ENCODE measurements at regions not wholly inside any gene's neighbourhood (a gene's known extent, or its start where the extent isn't known, plus 50 kb on each side); places are given as distances from the start of the nearest gene placed in this dataset.

DNA sequence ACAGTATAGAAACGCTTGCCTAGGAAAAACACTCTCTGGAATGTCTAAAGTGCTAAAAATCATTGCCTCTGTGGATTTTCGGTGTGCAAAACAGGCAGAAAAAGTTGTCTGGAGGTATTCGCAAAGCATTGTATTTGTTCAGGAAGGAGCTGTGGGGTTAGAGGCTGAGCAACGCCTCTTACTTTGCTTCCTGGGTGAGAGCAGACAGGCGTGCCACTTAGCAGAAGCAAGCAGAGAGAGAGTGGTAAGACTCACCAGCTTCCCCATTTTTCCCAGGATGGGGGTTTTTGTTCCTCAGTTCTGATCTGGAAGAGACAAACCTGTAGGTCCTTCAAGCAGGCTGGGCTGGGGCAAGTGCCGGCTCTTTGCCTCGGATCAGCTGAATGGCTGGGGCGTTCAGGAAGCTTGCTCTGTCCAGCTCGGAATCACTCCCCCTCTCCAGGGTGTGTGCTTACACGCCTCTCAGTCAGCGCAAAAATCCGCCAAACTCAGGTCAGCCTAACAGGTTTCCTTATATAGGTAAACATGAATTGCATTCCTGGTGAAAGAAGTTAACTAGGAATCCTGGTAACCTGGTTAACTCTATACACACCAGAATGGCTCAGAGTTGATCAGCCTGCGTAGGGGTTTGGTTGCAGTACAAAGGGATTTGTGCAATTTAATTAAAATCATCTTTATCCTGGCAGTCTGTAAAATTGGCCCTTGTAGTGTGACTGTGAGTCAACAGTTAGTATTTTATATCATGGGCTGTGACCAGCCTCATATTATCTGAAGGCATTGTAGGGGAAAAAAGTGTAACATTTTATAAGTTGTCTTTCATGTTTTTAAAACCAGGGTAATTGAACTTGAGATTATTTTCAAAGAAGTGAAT lies 213.1 kb upstream of the MID1 start:
- H4K20me1 ChIP-seq (ENCODE audit: insufficient read depth, low read length), result no peaks in the 10 kb centered on the region
- ATAC-seq (ENCODE audit: low read depth) (peak; percentile 37; the same call in 1 of the 2 replicates), DNase-seq (no peak)
- H3K23ac ChIP-seq (ENCODE audit: low read depth, low read length), result no peak overlapping the region
- 60% methylated on average over 3 of the region's 13 CpGs; no CpG with 5 or more reads in 1 of the 2 experiments for WGBS, 2 experiments (ENCODE audit: extremely low coverage in 2 of 2, insufficient read length in 1 of 2)
- no peak overlapping the region for H2AK9ac ChIP-seq (replicated peaks; ENCODE audit: low read depth, low read length, poor library complexity)
- in situ Hi-C loops (cut with MboI; ENCODE audit: low sequenced_read_pairs), result no loop called here
- no TSS peak for BruUV-seq (replicated peaks)
- no peak overlapping the region for H3K14ac ChIP-seq (replicated peaks; ENCODE audit: low read depth, low read length)
- H4K8ac ChIP-seq (ENCODE audit: low read depth in 2 of 2, low read length in 2 of 2), result no peak overlapping the region
- H2BK120ac ChIP-seq (ENCODE audit: low read depth, low read length), result no peak overlapping the region
- no peaks in the 10 kb centered on the region for H3K4me1 ChIP-seq (ENCODE audit: control insufficient read depth, insufficient read depth, low read length)
- POLR2A ChIA-PET (ENCODE audit: unreplicated experiment), result no interaction called here
- intact Hi-C loops (cut with micrococcal nuclease), result no loop called here
- CTCF ChIA-PET, result no interaction called here
- no peak overlapping the region for H3K27ac ChIP-seq (ENCODE audit: insufficient read depth, low read length)
- H2AFZ ChIP-seq (replicated peaks; ENCODE audit: low read length, poor library complexity), result peak overlapping the region; percentile 14
- H3K36me3 ChIP-seq (ENCODE audit: control insufficient read depth, insufficient read depth, low read length), result no peaks in the 10 kb centered on the region
- no peaks in the 10 kb centered on the region for H3K9me3 ChIP-seq (ENCODE audit: control insufficient read depth, insufficient read depth, low read length)
- no peaks in the 10 kb centered on the region for H3K9me1 ChIP-seq (ENCODE audit: insufficient read depth, low read length)
- no peak overlapping the region for H3K18ac ChIP-seq (ENCODE audit: low read depth, low read length)
- H2BK5ac ChIP-seq (ENCODE audit: low read depth, low read length, poor library complexity, severe bottlenecking), result no peak overlapping the region
- H2AK5ac ChIP-seq (ENCODE audit: low read depth, low read length), result no peak overlapping the region
- H3K56ac ChIP-seq (ENCODE audit: extremely low read depth, insufficient read depth, low read length), result no peak overlapping the region
- H3K27me3 ChIP-seq (ENCODE audit: control insufficient read depth, insufficient read depth, low read length), result no peaks in the 10 kb centered on the region
- H3K4me2 ChIP-seq (ENCODE audit: low read depth, low read length), result no peak overlapping the region; the same call in 1 of the 2 replicates
- no peak overlapping the region for H4K91ac ChIP-seq (ENCODE audit: insufficient read depth, low read depth, low read length)
- no peaks in the 10 kb centered on the region for H3K79me1 ChIP-seq (ENCODE audit: low read depth in 1 of 2, low read length in 2 of 2)
- no peak overlapping the region for H4K5ac ChIP-seq (ENCODE audit: low read depth, low read length)
- no peak overlapping the region for H3K4me3 ChIP-seq (ENCODE audit: insufficient read depth, low read depth, low read length)
- H2BK15ac ChIP-seq (ENCODE audit: low read depth, low read length), result no peak overlapping the region
- H2BK20ac ChIP-seq (ENCODE audit: low read depth, low read length), result no peak overlapping the region
- no peak overlapping the region for H3K9ac ChIP-seq (ENCODE audit: low read depth, low read length)
- H3K4ac ChIP-seq (ENCODE audit: low read depth, low read length), result no peak overlapping the region
- dilution Hi-C loops (cut with HindIII; ENCODE audit: low sequenced_read_pairs, unreplicated experiment), result no loop called here
- no peak for TF ChIP-seq CHD1 (IDR thresholded peaks at IDR 0.05; ENCODE audit: low read depth, low read length)
- no peak for TF ChIP-seq RFX5 (IDR thresholded peaks at IDR 0.05; ENCODE audit: low read depth, low read length)
- TF ChIP-seq CEBPB (IDR thresholded peaks at IDR 0.05; ENCODE audit: low read depth, low read length), result no peak
- no peak for TF ChIP-seq BHLHE40 (IDR thresholded peaks at IDR 0.05; ENCODE audit: low read depth, low read length)
- TF ChIP-seq FOS (IDR thresholded peaks at IDR 0.05; ENCODE audit: low read depth, low read length), result no peak
- TF ChIP-seq RCOR1 (IDR thresholded peaks at IDR 0.05; ENCODE audit: insufficient replicate concordance, low read length), result no peak
- TF ChIP-seq, protein P1, sequence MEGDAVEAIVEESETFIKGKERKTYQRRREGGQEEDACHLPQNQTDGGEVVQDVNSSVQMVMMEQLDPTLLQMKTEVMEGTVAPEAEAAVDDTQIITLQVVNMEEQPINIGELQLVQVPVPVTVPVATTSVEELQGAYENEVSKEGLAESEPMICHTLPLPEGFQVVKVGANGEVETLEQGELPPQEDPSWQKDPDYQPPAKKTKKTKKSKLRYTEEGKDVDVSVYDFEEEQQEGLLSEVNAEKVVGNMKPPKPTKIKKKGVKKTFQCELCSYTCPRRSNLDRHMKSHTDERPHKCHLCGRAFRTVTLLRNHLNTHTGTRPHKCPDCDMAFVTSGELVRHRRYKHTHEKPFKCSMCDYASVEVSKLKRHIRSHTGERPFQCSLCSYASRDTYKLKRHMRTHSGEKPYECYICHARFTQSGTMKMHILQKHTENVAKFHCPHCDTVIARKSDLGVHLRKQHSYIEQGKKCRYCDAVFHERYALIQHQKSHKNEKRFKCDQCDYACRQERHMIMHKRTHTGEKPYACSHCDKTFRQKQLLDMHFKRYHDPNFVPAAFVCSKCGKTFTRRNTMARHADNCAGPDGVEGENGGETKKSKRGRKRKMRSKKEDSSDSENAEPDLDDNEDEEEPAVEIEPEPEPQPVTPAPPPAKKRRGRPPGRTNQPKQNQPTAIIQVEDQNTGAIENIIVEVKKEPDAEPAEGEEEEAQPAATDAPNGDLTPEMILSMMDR (conservative IDR thresholded peaks at IDR 0.05; ENCODE audit: low read depth, low read length), result no peak
- TF ChIP-seq MAFK (IDR thresholded peaks at IDR 0.05; ENCODE audit: low read depth, low read length), result no peak
- TF ChIP-seq POLR2A (IDR thresholded peaks at IDR 0.05; ENCODE audit: low read depth, low read length), result no peak
- TF ChIP-seq, protein P2, sequence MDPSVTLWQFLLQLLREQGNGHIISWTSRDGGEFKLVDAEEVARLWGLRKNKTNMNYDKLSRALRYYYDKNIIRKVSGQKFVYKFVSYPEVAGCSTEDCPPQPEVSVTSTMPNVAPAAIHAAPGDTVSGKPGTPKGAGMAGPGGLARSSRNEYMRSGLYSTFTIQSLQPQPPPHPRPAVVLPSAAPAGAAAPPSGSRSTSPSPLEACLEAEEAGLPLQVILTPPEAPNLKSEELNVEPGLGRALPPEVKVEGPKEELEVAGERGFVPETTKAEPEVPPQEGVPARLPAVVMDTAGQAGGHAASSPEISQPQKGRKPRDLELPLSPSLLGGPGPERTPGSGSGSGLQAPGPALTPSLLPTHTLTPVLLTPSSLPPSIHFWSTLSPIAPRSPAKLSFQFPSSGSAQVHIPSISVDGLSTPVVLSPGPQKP (IDR thresholded peaks at IDR 0.05; ENCODE audit: borderline replicate concordance, low read depth, low read length), result no peak
- TF ChIP-seq MXI1 (IDR thresholded peaks at IDR 0.05; ENCODE audit: borderline replicate concordance, low read depth, low read length), result no peak
- TF ChIP-seq MAZ (IDR thresholded peaks at IDR 0.05; ENCODE audit: borderline replicate concordance, low read depth, low read length), result no peak
- no peak for TF ChIP-seq NFE2L2 (IDR thresholded peaks at IDR 0.05; ENCODE audit: low read depth, low read length)
- TF ChIP-seq SMC3 (IDR thresholded peaks at IDR 0.05; ENCODE audit: low read depth, low read length), result no peak
- TF ChIP-seq RAD21 (IDR thresholded peaks at IDR 0.05; ENCODE audit: low read length), result no peak
